ENCODE measurements at regions not wholly inside any gene's neighbourhood (a gene's known extent, or its start where the extent isn't known, plus 50 kb on each side); places are given as distances from the start of the nearest gene placed in this dataset.

DNA sequence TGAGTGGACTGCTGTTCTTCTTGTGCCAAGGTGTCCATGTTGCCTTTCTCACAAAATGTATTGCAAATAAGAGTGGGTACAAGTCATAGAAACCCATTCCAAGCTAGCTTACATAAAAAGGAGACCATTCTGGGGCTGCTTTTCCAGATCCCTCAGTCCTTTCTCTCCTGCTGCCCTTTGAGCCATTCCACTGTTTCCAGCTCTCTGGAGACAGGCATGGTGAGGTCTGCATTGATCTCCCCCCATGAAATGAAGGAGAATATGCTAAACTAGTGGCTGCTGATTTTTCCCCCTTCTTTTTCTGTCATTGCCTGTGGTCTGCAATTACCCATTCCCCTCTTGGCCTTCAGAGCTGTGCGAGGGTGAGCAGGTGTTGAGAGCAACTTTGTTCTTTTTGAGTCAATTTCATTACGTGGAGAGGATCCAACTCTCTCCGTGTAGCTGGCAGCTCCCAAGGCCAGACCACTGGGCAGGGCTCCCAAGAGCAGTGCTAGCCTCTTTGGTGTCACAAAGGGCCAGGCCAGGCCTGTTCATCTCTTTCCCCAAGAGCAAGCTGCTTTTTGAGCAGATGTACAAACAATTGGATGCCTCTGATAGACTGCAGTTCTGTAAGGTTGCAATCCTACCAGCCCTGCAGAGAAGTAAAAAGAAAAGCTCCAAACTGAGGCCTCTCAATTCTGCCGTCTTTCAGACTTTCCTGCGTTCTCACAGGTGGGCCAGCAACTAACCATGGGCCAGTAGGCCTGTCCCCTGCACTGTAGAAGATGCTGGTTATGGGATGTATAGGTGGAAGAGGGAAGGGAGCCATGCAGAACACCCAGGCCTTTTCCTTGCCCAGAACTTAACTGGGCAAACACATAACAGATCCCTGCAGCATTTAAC is 96.1 kb upstream of the ARMC2 start:
- DNase-seq, result no peak

DNA sequence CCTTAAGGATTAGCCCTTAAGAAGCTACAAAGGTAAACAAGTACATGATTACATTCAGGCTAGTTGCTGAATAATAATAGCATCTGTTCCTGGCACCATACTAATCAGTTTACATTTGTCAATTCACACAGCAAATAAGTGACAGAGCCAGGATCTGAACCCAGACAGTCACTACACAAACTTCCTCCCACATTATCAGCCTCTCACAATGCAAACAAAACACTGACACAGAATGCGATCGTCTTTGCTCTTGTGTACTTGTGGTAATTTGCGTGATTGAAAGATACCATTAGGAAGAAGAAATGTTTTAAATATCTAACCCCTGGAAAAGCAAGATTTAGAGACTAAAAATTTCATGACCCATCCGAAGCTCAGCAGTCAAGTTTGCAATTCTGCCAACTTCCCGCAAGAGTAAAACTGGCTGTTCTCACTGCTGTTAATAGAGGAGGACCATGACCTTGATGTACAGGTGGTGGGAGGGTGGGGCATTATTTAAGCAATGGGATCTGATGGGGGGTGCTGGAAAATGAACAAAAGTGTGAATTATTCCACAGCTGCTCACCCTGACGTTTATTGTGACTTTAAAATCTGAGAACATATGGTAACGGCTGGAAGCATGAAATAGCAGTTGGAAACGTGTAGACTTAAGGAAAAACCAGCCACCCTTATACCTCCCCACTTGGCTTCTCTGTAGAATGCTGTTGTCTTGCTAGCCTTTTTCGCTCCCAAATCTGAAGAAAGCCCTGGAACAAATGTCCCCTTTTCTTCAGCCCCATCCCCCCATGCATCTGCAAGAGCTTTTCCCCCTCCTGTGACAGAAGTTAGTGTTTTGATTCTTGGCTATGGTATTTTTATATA is 95.3 kb upstream of the ARMC2 start:
- DNase-seq, result no peak

DNA sequence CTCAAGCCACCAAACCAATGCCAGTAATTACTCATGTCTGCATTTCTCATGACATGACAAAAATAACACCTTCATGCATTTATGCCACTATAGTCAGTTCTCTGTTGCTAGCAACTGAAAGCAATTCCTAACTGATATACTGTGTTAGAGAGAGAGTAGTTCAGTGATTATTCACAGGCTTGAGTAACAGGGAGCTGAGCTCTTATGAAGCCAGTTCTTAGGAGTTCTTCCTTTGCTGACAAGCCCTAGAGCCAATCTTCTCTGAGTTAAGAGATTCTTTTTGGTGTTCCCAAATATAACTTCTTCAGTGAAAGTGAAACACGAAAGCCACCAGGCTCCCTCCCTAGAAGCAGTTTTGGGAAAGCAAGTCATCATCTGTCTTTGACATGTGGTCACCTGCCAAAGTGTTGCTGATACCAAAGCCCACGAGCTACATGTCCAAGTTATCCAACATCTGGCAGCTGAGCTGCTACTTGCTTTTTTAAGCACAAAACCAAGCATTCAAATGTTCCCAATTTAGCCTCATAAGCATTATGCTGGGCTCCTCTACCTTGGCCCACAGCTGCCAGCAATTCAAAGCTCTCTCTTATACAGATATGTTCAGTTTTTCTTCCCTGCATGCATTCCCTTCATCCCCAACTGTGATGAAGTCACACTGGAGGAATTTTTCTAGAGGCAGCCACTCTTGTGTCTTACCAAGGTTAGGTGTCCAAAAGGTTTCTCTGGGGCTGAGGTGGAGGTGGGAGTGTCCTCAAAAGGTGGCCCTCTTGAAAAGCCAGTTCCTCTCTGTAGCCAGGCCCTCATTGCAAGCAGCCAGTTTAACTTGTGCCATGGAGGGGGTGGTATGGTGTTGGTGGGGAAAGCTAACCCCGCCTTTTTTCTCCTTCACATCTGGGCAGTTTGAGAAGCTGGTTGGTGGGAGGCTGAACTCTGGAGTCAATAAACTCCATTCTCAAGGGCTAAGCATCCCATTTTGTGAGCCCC is 92.7 kb upstream of the ARMC2 start:
- DNase-seq, result no peak

DNA sequence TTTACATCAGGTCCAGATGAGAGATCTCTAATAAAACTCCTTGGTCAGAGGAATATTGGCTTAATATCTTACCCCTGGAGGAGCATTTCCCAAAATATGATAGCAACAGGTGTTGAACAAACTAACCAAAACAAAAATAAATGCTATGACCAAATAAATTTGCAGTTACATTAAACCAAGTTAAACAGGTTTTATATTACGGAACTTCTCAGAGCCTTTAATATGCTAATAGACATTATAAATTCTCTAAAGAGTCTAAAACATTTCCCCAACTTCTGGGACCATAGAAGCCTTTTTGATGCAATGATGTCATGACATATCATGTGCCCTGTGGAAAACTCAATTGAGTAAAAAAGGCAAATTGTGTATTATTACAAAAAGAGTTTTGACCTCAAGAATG is 90.9 kb upstream of the ARMC2 start:
- no peak for DNase-seq

DNA sequence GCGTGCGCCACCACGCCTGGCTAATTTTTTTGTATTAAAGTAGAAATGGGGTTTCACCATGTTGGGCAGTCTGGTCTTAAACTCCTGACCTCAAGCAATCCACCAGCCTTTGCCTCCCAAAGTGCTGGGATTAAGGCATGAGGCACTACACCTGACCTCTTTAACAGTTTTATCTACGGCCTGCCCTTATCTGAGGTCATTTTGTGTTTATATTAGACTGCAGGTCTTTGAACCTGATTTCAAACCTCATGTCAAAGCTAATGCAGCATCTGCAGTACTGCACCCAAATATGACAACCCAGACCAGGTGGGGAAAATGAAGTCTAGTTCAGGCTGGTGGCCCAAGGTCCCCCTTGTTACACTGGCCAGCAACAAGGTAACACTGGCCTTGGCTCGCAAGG is 89.3 kb upstream of the ARMC2 start:
- DNase-seq, result no peak

DNA sequence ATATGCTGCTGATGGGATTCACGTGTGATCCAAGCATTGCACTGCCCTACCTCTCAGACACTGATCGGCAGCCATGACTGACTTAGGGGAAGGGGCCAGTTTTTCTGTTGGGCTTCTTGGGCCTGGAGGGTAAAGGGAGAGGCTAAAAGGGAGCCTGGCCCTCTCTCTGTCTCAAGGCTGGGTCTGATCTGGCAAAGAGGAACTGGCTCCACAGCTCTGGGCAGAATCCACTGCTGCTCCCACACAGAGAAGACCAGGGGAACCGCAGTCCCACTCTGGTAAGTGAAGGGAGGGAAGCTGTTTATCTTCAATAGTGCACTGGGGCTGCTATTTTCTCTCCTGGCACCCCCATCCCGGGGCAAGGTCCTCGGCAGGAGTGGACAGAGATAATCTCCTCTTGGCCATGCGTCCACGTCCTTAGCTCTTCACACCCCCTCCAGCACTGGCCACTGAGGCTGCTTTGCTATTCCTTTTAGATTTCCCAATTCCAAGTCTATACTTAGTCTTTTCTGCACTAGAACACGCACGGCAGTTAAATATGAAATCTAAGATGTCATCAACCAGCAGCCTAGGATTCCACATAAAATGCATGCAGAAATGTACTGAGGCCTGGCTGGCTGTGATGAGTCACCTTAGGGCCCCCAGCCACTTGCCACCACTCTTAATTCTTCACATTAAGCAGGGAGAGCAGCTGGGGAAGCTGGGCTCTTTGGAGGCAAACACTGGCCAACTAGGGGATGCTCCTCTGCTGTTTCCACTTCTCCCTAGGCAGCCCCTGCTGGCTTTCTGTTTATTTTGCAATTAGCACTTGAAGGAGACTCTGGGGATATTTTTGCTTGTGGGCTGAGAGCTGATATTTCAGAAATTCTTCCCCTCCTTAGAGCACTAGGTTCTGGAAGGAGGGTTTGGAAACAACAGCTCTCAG is 87.8 kb upstream of the ARMC2 start:
- no peak for DNase-seq

DNA sequence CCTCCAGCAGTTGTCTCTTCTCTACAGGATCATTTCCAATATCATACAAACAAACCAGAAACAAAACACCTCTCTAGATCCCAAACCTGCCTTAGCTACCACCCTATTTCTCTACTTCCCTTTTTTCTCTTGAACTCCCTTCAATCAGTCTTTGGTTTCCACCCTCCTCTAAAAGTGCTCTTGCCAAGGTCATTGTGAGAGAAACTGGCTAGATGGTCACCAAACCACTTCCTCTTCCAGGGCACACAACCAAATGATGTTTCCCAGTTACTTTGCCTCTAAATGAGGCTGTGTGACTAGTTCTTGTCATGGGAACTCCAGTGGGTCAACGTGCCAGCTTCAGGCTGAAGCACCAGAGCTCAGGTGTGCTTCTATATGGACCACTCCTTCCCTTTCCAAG is 85.8 kb upstream of the ARMC2 start:
- no peak for DNase-seq

DNA sequence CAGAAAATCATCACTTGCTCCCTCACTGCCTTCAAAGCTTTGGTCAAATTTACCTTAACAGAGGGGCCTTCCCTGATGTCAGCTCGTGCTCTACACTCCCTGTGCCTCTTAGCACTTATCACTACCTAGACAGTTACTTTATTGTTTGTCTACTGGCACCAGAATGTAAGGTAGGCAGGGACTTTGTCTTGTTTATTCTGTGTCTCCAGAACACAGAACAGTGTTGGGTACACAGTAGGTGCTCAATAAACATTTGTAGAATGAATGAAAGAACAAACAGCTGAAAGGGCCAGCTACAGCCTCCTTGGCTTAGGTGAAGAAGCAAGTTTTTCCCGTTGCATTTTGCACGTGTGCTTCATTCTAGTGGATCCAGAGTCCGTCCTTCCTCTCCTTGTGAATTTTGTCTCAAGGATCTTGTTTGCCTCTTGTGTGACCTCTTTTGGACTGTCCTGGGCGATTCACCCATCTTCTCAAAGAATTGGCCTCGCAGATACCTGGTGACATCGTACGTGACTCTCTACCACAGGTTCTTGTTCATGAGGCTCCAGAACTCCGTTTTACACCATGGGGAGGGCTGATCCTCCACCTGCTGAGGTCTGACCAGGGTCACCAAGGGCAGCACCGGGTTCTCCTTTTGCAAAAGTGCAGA is 84.2 kb upstream of the ARMC2 start:
- no peak for DNase-seq

DNA sequence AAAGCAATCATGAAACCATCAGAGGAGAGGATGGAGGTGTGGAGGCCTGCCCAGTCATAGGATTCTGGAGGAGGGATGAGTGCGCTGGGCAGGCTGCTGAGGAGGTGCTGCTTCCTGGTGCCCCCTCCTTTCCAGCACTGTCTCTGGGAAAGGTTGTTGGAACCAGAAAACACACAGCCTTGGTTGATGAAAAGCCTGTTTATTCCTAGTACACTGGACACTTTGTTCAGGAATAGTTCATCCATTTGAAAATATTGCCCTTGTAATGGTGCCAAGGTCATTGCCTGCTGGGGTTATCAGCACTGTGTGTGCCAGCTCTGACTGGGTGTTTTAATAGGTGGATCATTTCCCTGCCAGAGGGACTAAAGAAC is 83.7 kb upstream of the ARMC2 start:
- DNase-seq, result no peak

DNA sequence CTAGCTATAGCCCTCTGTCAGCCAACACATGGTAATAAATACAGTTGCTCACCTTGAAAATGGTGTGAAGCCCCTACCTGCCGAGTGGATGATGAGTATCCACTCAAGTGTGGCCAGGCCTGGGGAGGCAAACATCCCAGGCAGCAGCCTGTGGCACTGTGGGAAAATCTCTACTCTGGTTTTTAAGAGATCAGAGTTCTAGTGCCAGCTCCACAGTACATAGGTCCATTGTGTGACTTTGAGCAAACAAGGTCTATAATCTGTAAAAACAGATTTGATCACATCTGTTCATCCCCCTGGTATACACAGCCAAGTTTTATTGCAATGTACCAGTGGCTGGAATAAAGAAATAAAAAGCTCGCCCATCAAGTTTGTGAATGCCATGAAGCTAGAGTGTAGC is 82.7 kb upstream of the ARMC2 start:
- no peak for DNase-seq

DNA sequence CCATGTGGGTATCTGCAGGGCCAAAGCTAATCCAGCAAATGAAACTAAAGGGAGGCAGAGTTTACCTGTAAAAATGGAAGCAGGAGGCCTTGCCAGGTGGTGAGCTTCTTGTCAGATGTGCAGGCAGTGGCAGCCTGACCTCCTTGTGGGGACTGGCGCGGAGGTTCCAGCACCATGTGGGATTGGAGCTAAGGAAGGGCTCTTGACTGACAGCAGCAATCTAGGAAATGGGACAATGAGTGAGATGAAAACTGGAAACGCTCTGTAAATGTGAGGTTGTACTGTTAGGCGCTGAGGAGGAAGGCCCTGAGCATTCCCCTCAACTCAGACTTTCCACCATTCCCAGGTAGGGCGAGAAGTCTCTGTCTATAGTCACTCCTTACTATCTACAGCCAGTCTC is 81.8 kb upstream of the ARMC2 start:
- DNase-seq, result no peak

DNA sequence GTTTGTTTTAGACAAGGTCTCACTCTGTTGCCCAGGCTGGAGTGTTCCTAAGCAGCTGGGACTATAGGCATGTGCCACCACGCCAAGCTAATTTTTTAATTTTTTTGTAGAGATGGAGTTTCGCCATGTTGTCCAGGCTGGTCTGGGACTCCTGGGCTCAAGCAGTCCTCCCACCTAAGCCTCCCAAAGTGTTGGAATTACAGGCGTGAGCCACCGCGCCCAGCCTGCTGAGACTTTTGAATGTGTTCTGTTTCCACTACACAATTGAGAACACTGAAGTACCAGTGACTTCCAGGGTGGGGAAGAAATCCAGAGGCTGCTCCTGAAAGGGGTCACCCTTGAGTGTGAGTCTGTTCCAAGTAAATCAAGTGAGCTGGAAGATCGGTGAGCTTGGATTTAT is 81.3 kb upstream of the ARMC2 start:
- DNase-seq, result no peak

DNA sequence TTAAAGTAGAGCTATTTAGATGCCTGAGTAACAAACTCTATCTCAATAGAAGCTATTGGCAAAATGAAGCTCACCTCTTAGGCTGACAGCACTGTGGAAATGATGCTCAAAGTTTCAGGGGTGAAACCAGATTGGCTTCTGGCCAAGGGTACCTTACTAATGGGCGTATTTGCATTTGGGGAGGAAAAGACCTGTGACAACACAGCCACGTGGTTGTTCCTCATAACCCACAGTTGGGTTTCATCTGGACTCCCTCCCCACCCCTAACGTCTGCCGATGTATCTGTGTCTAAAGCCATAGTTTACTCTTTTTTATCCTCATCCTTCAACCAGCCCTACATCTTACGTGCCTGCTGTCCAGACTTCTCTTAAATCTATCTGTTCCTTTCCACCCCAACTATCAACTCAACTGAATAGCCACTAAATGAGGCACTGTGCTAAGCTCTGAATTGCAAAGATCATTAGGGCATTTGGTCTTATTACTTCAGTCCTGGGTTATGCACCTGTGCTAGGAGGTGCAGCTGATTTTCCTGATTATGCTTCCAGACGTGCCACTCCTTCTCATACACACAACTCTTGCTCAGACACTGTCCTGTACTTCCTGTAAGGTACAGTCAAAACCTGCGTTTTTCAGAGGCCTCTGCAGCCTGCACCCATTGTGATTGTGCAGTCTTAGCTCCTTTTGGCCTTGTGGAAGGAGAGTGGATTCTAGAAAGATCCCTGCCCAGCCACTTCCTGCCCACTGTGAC is 80.6 kb upstream of the ARMC2 start:
- DNase-seq, result no peak

DNA sequence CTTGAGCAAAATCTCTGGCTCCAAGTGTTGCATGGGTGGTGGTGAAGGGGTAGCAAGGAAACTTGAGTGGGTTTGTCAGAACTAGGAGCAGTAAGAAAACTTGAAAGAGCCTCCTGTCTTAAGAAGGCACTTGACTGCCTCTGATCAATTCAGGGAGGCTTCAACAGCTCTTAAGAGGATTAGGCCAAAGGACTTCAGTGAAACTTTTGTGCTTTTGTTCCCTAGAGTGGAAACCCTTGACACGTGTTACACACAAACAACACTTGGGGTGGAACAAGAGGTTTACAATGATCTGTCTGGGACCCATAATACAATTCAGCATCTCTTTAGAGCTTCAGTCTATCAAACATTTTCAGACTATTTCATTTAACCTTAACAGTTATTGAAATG is 80.1 kb upstream of the ARMC2 start:
- no peak for DNase-seq

DNA sequence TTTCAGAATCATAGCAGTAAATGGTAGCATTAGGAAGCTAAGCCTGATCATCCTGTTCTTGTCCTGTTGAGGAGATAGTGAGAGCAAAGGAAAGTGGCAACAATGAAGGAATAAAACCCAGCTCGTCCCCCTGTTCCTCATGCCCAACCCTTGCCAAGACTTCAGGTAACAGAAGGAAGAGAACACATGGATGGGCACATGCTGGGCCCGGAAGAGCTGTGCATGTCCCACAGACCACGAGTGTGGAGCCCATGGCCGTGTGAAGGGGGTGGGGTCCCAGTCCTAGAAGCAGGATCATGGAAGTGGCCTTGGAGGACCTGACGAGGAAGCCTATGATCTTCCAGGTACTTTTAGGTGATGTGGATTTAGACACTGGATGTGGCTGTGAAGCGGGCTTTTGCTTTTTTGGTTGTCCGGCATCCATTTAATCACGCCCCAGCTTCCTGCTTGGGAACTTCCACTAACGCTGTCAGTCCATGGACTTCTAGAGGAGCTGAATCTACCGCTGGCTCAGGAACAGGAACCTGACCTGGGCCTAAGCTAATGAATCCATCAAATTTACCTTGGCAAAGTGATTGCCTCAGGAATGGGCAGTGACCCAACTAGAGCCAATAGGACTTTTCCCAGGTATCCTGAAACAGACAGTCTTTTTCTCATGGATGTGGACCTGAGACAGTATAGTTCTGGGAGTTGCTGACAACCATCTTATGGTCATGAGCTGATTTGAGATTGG is 79.3 kb upstream of the ARMC2 start:
- DNase-seq, result no peak

DNA sequence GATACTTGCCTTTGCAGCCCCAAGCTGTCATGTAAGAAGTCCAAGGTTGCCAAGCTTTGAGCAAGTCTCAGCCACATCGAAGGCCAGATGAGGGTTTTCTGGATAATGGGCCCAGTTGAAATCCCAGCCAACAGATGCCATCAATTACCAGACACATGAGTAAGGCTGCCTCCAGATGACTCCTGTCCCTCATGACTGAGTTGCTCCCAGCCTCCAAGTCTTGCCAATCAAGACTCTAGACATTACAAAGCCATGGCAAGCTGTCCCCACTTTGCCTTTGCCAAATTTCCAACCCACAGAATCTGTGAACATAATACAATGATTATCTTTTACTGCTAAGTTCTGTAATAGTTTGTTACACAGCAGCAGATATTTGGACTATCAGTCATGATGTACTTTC is 76.8 kb upstream of the ARMC2 start:
- no peak for DNase-seq

DNA sequence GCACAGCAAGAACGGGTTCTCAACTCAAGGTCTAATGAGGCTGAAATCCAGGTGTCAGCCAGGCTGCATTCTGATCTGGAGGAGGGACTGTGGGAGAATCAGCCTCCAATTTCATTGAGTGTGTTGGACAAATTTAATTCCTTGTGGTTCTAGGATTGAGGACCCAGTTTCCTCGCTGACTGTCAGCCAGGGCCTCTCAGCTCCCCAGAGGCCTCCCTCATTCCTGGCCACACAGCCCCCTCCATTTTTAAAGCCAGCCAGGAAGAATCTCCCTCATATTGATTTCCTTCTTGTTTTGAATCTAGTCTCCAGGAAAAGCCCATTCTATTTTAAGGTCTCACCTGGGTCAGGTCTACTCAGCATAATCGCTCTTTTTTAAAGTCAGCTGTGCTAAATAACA is 73.7 kb upstream of the ARMC2 start:
- no peak for DNase-seq

DNA sequence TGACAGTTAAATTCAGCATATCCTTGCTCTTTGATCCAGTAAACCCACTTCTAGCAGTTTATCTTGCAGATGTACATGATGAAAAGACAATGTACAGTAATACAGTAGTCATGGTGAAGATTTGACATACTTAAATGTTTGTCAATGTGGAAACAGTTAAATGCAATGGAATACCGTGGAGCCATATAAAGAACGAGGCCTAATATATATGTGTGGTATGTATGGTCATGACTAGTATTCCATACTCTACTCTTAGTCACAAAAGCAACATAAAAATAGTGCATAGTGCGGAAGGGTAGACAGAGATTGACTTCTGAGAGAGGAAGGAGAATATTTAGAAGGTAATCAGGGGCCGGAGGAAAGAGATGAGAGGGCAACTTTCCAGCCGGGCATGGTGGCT is 70.7 kb upstream of the ARMC2 start:
- no peak for DNase-seq

DNA sequence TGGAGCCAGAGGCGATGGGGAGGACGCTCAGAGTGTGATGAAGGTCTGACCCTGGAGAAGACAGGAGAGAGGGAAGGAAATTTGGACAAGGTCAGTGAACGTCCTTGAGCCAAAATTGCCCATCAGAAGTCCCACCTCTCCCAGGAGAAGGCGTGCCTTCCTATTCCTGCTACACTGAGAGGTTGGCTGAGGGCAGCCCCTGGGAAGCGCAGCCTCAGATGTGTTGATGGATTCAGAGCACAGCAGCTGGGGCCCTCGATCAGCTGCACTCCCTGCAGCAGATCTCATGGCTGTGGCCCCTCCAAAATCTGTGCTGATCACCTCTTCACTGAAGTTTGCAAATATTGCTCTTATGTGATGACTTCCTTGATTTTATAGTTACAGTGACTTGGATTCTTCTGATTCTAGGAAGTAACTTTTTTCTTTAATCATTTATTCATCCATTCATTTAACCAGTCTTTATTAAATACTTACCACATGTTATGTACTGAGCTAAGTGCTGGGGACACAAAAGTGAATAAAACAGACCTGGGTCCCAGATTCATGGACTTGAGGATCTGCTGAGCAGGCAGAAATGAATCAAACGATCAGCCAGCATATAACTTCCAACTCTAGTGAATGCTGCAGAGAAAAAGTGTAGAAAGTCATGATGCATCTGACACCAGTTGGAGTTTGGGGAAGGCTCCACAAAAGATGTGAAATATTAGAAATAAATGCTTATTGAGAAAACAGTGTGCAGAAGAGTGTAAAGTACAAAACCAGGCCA is 69.6 kb upstream of the ARMC2 start:
- no peak for DNase-seq

Measured in activated CD4-positive, alpha-beta T cell treated with anti-CD3 and anti-CD28 coated beads, Interleukin-2, amount 50 U/mL, for 16 hours (primary cell).